Body of pancreas (tissue), 4 donors: ENCODE measurements at regions not wholly inside any gene's neighbourhood (a gene's known extent, or its start where the extent isn't known, plus 50 kb on each side); places are given as distances from the start of the nearest gene placed in this dataset.
"Not testable (repeated sequence)": the region's sequence is repeated elsewhere in the genome, so short reads cannot be mapped to it uniquely, and the experiment has no call there.

Source experiments
- ATAC-seq: fragments of 150-250 bp; one replicate; pipeline ENCODE4 v1.9.1; 2016
- DNase-seq, 4 donors: peaks; one replicate each; pipeline ENCODE4 v3.0.0-alpha.2; 2019
- H3K27ac ChIP-seq, 4 donors: fragments of 200-600 bp; sonication (generic); 1 replicate in 3 of 4; 2 replicates in 1 of 4; pipeline versions ENCODE4 v1.5.1 to v1.6.1; 2016 to 2019; ENCODE audit warnings: mild to moderate bottlenecking in 1 of 4, mixed read lengths in 1 of 4, moderate library complexity in 1 of 4
- H3K27me3 ChIP-seq, 2 donors: fragments of 200-600 bp; sonication (generic); one replicate each; pipeline ENCODE4 v1.6.0; 2016; ENCODE audit warnings: mild to moderate bottlenecking in 1 of 2
- H3K36me3 ChIP-seq, 2 donors: fragments of 200-600 bp; sonication (generic); replicated peaks in 1 of 2; 2 replicates each; pipeline ENCODE4 v1.5.1; 2016; ENCODE audit warnings: low read depth in 2 of 2; ENCODE audit not compliant: insufficient read depth in 1 of 2
- H3K4me1 ChIP-seq: fragments of 200-600 bp; sonication (generic); one replicate; pipeline ENCODE4 v1.6.0; 2016
- H3K4me3 ChIP-seq, 2 donors: fragments of 200-600 bp; sonication (generic); 1 replicate in 1 of 2; 2 replicates in 1 of 2; pipeline ENCODE4 v1.5.1; 2016 to 2019
- H3K9me3 ChIP-seq, 3 donors: fragments of 200-600 bp; sonication (generic); 1 replicate in 2 of 3; 2 replicates in 1 of 3; pipeline ENCODE4 v1.5.1; 2016
- CTCF ChIP-seq, 7 experiments: fragments of 450-650 bp in 4 of 7; fragments of 200-600 bp in 3 of 7; sonication (generic) in 3 of 7; IDR thresholded peaks; one replicate each; pipeline ENCODE4 v1.5.1; 2016 to 2019; ENCODE audit warnings: antibody characterized with exemption in 7 of 7
- POLR2A ChIP-seq, 3 donors: fragments of 450-650 bp; IDR thresholded peaks; one replicate each; pipeline ENCODE4 v1.6.1; 2016; ENCODE audit warnings: antibody characterized with exemption in 3 of 3, mild to moderate bottlenecking in 2 of 3
- WGBS, 2 donors: methylation state at CpG; one replicate each; pipeline ENCODE4 v1.1.5; 2017; 5-methylcytosine and 5-hydroxymethylcytosine counted together
- intact Hi-C: fragments of 100-400 bp; cut with DNase I; formaldehyde crosslinking; loops from one replicate; pipeline ENCODE4 v1.15.1; 2023

- no peak for TF ChIP-seq CTCF (IDR thresholded peaks at IDR 0.05)
- TF ChIP-seq POLR2A (IDR thresholded peaks at IDR 0.05), result no peak
- Histone ChIP-seq H3K4me3 (no peak overlapping the region), H3K36me3 (no peaks in the 10 kb centered on the region), H3K27me3 (no peaks in the 10 kb centered on the region), H3K4me1 (no peaks in the 10 kb centered on the region), H3K27ac (no peak overlapping the region), H3K9me3 (no peaks in the 10 kb centered on the region)
- intact Hi-C loops, result no loop called here
- DNase-seq, result no peak
- no peak for ATAC-seq
- 44 to 56% methylated on average over 7 of the region's 7 CpGs for WGBS, 2 donors
Measured at GRCh38 chr12:4829161-4829792, 80.4 kb upstream of the KCNA1 start.

GRCh38 chr12:4829793-4830162, 79.9 kb upstream of the KCNA1 start:
- Histone ChIP-seq H3K9me3 (no peaks in the 10 kb centered on the region), H3K4me3 (no peak overlapping the region), H3K4me1 (no peaks in the 10 kb centered on the region), H3K27me3 (no peaks in the 10 kb centered on the region), H3K27ac (no peak overlapping the region), H3K36me3 (no peaks in the 10 kb centered on the region)
- ATAC-seq, result no peak
- 45 to 53% methylated on average over 6 of the region's 6 CpGs for WGBS, 2 donors
- TF ChIP-seq CTCF (IDR thresholded peaks at IDR 0.05) (no peak), POLR2A (IDR thresholded peaks at IDR 0.05) (no peak)
- no peak for DNase-seq
- intact Hi-C loops, result no loop called here

GRCh38 chr12:4830556-4831210, 79.0 kb upstream of the KCNA1 start:
- H3K27ac ChIP-seq, result no peak overlapping the region
- TF ChIP-seq CTCF (IDR thresholded peaks at IDR 0.05) (no peak), POLR2A (IDR thresholded peaks at IDR 0.05) (no peak)
- DNase-seq (no peak), ATAC-seq (no peak)
- no peaks in the 10 kb centered on the region for H3K27me3 ChIP-seq
- H3K9me3 ChIP-seq, result no peaks in the 10 kb centered on the region
- no peak overlapping the region for H3K4me3 ChIP-seq
- WGBS, 2 donors, result 46 to 61% methylated on average over 18 of the region's 18 CpGs
- H3K4me1 ChIP-seq, result no peaks in the 10 kb centered on the region
- no peaks in the 10 kb centered on the region for H3K36me3 ChIP-seq
- intact Hi-C loops, result no loop called here

GRCh38 chr12:4833053-4833452, 76.7 kb upstream of the KCNA1 start:
- no peaks in the 10 kb centered on the region for H3K9me3 ChIP-seq
- TF ChIP-seq POLR2A (IDR thresholded peaks at IDR 0.05), result no peak
- no peak for TF ChIP-seq CTCF (IDR thresholded peaks at IDR 0.05)
- H3K4me1 ChIP-seq, result no peaks in the 10 kb centered on the region
- no peak overlapping the region for H3K27ac ChIP-seq
- intact Hi-C loops, result no loop called here
- H3K36me3 ChIP-seq, result no peaks in the 10 kb centered on the region
- ATAC-seq (no peak), DNase-seq (no peak)
- H3K4me3 ChIP-seq, result no peak overlapping the region
- WGBS, 2 donors, result 50 to 71% methylated on average over 3 of the region's 3 CpGs
- no peaks in the 10 kb centered on the region for H3K27me3 ChIP-seq

GRCh38 chr12:4833524-4833923, 76.2 kb upstream of the KCNA1 start:
- Histone ChIP-seq H3K27ac (no peak overlapping the region), H3K4me3 (no peak overlapping the region), H3K36me3 (no peaks in the 10 kb centered on the region), H3K9me3 (no peaks in the 10 kb centered on the region), H3K27me3 (no peaks in the 10 kb centered on the region), H3K4me1 (no peaks in the 10 kb centered on the region)
- TF ChIP-seq CTCF (IDR thresholded peaks at IDR 0.05), result no peak
- TF ChIP-seq POLR2A (IDR thresholded peaks at IDR 0.05), result no peak
- WGBS, 2 donors, result 57 to 81% methylated on average over 3 of the region's 3 CpGs
- no peak for DNase-seq
- intact Hi-C loops, result no loop called here
- ATAC-seq, result no peak

GRCh38 chr12:4842401-4842800, 67.3 kb upstream of the KCNA1 start:
- H3K4me3 ChIP-seq, ATAC-seq, H3K4me1 ChIP-seq, H3K27me3 ChIP-seq, DNase-seq, H3K36me3 ChIP-seq, H3K9me3 ChIP-seq, H3K27ac ChIP-seq, intact Hi-C loops: not testable (repeated sequence)
- WGBS, 2 donors, result 69 to 89% methylated on average over 3 of the region's 3 CpGs
